HG03520 (cell line): ENCODE measurements at regions not wholly inside any gene's neighbourhood (a gene's known extent, or its start where the extent isn't known, plus 50 kb on each side); places are given as distances from the start of the nearest gene placed in this dataset.
"Not testable (repeated sequence)": the region's sequence is repeated elsewhere in the genome, so short reads cannot be mapped to it uniquely, and the experiment has no call there.

ENCODE experiments used
- ATAC-seq: cut with Tn5 transposase; IDR thresholded peaks from one replicate; pipeline ENCODE4 v1.9.1; 2021; ENCODE audit warnings: mild to moderate bottlenecking, moderate library complexity; ENCODE audit not compliant: unreplicated experiment

DNA sequence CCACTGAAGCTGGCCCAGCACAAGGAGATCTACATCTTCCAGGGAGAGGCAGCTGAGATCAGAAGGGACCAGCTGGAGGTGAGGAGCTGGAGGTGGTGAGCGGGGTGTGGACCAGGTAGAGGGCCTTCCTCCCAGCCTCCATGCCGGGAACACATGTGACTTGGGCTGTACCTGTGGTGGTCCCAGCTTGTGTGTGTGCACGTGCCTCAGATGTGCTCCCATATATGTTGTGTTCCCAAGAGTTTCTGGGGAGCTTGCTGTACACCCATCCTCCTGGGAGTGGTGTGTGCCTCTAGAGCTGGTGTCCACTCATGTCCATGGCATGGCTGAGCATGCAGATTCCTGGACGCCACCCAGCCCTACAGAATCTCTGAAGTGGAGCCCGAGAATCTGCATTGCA is 183.7 kb upstream of the AKAP13 start:
- ATAC-seq, result not testable (repeated sequence)

GRCh38 chr15:85197582-85197981 is 182.8 kb upstream of the AKAP13 start:
- ATAC-seq, result not testable (repeated sequence)

GRCh38 chr15:85198432-85198831 is 182.0 kb upstream of the AKAP13 start:
- ATAC-seq, result not testable (repeated sequence)

DNA sequence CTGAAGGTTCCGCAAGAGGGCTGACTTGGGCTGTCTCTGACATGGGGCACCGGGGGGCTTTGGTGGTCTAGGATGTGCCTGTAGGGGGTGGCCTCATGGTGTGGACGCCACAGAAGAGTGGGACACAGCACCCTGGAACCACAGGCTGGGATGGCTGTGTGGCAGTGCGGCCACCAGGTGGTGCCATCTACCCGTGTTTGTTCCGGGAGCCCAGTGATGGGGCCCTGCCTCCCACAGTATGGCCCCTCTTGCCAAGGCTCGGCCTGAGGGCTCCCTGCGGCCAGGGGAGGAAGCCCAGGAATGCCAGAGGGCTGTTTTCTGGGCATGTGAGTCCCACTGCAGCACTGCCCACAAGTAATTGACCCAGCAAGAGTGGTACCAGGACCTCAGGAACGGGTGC is 180.2 kb upstream of the AKAP13 start:
- peak; percentile 92 for ATAC-seq

DNA sequence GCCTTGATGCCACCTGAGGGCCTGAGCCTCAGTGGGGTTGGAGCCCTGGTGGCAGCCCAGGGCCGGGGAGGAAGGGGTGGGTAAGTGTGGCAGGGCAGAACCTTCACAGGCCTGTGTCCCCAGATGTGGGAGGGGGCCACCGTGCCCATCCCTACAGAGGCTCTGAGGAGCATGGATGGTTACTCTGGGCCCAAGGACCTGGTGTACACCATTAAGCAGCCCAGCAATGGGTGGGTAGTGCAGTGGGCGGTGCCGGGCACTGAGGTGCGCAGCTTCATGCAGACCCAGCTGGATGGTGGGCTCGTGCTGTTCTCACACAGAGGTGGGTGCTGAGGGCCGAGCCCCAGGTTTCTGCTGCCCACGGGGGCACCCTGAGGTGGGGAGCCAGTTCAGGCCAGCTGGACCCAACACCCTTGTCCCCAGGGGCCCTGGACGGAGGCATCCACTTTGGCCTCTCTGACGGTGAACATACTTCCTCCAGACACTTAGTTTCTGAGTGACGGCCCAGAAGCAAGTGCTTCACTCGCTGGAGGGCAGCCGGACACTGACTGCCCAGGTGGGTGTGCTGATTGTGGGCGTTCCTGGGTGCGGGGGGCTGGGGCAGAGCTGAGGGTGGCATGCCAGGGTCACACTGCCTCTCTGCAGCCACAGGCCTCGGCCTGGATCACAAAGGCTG is 179.1 kb upstream of the AKAP13 start:
- not testable (repeated sequence) for ATAC-seq

DNA sequence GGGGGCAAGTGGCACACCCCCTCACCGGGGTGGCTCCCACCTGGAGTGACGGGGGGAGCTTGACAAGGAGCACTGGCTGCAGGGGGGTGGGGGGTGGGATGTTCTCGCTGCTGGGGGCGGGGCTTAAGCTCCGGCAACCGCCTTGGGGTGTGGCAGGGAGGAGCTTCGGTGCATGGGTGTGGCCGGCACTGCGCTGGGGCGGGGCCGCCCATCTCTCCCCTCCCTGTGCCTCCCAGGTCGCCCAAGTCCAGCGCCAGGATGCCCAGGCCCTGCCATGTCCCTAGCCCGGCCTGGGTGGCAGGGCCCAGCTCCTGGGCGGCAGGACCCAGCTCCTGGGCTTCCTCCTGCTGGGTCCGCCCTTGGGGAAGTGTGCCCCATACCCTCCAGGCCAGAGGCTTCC is 175.9 kb upstream of the AKAP13 start:
- ATAC-seq, result not testable (repeated sequence)

- not testable (repeated sequence) for ATAC-seq
Measured at GRCh38 chr15:85233791-85234325, 146.5 kb upstream of the AKAP13 start.

GRCh38 chr15:85234450-85235196 is 145.8 kb upstream of the AKAP13 start:
- not testable (repeated sequence) for ATAC-seq

- not testable (repeated sequence) for ATAC-seq
Measured at GRCh38 chr15:85244056-85244455, 136.3 kb upstream of the AKAP13 start.

- not testable (repeated sequence) for ATAC-seq
Measured at GRCh38 chr15:85250938-85251542, 129.4 kb upstream of the AKAP13 start.

- ATAC-seq, result peak; percentile 53
Measured at GRCh38 chr15:85253196-85253915, 127.0 kb upstream of the AKAP13 start.

DNA sequence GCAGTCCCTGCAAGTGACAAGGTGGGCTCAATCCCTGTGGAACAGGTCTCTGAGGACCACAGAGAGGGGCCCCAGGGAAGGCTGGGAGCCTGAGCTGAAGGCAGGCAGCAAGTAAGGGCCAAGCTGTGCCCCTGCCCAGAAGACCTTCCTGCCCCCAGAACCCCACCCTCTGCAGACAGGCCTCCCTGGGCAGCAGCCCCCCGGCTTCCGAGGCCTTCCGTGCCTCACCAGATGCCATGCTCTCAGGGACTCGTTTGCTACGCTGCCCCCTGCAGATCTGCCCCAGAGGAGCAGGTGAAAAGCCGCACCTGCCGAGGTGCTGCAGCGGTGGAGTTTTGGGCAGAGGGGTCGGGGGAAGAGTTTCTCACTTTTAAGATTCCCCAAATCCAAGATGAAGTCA is 125.4 kb upstream of the AKAP13 start:
- ATAC-seq, result not testable (repeated sequence)

DNA sequence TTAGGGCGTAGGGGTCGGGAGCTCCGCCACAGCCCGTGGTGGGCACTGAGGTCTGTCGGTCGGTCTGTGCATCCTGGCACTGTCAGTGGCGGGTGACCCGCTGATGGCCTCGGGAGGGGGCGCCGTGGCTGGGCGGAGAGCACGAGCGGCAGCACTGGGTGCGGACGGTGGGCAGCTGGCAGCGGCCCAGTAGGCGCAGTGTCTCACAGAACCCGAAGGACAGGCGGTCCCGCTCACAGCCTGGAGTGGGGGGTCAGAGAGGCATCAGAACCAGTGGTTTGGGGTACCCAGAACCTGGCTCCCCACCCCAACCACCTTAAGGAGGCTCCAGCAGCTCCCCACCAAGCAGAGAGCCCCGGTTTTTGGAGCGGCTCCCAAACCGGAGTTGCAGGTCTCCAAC is 124.9 kb upstream of the AKAP13 start:
- ATAC-seq, result not testable (repeated sequence)

DNA sequence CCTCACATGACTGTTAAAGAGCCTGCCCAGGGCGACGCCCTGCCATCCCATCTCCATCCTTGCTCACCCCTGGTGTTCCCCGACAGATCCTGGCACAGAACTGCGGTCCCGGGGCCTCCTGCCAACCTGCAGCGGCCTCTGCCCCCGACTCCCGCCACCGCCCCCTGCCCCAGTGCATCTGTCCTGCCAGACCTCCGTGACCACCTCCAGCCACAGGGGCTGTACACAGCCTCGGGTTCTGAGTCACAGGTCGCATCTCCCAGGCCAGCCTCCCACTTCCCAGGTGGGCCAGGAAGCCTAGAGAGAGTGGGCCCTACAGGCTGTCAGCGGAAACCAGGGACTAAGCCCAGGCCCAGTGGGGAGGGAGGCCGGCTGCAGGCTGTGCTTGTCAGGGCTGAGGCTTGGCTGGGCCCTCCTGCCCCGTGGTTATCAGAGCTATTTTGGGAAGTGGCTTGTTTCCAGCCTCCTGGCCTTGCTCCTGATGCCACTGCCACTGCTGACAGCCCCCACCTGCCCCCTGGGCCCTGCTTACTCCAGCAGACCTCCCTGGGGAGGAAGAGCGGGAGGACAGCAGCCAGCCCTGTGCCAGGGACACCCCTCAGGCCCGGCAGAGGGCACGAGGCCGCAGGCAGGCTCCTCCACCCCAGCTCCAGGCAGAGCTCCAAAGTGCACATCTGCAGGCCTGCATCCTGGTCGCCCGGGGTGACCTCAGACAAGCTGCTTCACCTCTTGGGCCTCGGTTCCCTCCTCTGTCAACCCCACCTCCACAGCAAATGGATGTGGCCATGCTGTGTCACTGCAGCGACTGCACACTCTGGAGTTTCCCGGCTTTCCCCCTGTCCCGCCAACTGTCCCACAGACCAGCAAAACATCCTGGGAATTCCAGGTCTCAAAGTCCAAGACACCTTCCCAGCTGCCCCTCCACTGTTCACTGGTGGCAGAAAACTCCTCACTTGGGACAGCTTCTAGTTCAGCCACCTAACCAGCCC is 124.1 kb upstream of the AKAP13 start:
- not testable (repeated sequence) for ATAC-seq

DNA sequence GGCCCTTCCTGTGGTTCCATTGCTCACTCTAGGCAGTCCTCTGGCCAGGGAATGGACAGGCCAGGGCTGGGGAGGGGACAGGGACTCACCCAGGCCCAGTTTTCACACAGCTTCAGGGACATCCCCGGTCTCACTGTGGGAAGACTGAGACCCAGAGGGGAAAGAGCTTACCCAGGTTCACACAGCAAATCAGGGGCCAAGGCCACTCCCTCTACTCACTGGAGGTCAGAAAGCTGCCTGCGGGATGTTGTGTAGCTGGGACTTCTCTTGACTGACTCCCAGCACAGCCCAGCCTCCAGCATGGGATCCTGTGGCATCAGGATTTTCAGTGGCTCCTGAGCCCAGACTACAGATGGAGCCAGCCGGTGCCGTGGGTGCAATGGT is 122.3 kb upstream of the AKAP13 start:
- not testable (repeated sequence) for ATAC-seq

GRCh38 chr15:85258559-85259209 is 121.7 kb upstream of the AKAP13 start:
- ATAC-seq, result not testable (repeated sequence)

DNA sequence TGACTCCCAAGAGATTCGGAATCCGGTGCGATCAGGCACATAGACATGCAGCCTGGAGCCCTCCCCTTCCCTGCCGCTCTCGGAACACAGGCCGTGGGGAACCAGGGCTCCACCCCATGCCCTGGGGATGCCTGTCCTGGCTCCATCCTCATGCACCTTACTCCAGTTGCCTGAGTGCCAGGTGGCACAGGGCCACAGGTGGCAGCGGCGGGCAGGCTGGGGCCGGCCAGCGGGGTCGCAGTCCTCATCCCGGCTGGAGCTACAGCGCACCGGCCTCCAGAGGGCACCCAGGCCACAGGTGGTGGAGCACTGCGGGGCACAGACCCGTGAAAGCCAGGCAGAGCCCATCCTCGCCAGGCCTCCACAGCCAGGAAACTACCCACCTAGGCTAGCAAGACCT is 119.9 kb upstream of the AKAP13 start:
- ATAC-seq, result not testable (repeated sequence)

DNA sequence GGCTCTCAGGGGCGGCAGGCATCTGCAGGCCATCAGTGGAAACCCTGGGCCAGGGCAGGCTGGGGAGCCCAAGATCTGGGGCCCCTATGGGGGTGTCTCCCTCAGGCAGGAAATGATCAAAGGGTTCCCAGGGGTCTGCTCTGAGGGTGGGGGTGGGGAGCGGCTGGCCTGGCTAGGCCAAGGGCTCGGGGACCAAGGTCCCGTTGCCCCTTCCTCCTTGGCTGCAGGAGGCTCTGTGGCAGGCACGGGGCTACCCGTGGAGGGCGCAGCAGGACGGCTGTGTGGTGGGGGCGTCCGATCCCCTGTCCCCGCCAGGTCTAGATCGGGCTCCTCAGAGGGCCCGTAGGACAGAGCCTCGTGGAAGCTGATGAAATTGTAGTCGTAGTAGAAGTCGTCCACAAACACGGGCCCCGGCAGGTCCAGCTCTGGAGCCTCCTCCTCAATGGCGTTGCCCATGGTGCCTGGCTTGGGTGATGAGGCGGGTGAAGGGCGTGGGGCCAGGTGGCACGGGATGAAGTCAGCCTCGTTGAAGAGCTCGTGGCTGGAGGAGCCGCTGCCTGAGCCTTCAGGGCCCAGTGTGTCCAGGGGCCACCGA is 117.8 kb upstream of the AKAP13 start:
- ATAC-seq, result not testable (repeated sequence)
